ENCODE measurements at regions not wholly inside any gene's neighbourhood (a gene's known extent, or its start where the extent isn't known, plus 50 kb on each side); places are given as distances from the start of the nearest gene placed in this dataset.
"Not testable (repeated sequence)": the region's sequence is repeated elsewhere in the genome, so short reads cannot be mapped to it uniquely, and the experiment has no call there.

- ATAC-seq; in situ Hi-C loops (cut with MboI); CTCF ChIA-PET (ENCODE audit: low intra/inter-chr PET ratio); H3K36me3 ChIP-seq (ENCODE audit: control insufficient read depth, insufficient read depth, low read length); H4K20me1 ChIP-seq (replicated peaks; ENCODE audit: control insufficient read depth, insufficient read depth, low read length); H3K9me3 ChIP-seq (replicated peaks; ENCODE audit: control insufficient read depth, insufficient read depth, low read depth, low read length); H3K27me3 ChIP-seq (ENCODE audit: control insufficient read depth in 2 of 2, insufficient read depth in 2 of 2, low read length in 2 of 2); H3K4me1 ChIP-seq (replicated peaks in 1 of 2; ENCODE audit: control insufficient read depth in 2 of 2, insufficient read depth in 2 of 2, low read length in 2 of 2); DNase-seq (ENCODE audit: extremely low read depth in 1 of 4, low spot score in 3 of 4); H3K4me2 ChIP-seq (ENCODE audit: insufficient read depth, low read length); FAIRE-seq; BruUV-seq (replicated peaks); H3K27ac ChIP-seq (ENCODE audit: extremely low read depth, low read depth, low read length); intact Hi-C loops (cut with micrococcal nuclease); H3K4me3 ChIP-seq; H3K9me1 ChIP-seq (ENCODE audit: control insufficient read depth, insufficient read depth, low read length); POLR2A ChIA-PET; H2AFZ ChIP-seq (ENCODE audit: low read depth, low read length); H3K9ac ChIP-seq (ENCODE audit: insufficient read depth in 1 of 2, low read depth in 2 of 2, low read length in 2 of 2); H3K79me2 ChIP-seq (ENCODE audit: control insufficient read depth, insufficient read depth, low read length): not testable (repeated sequence)
- WGBS (ENCODE audit: insufficient coverage, low coverage, missing lambda C conversion rate) = 2% methylated on average over 10 of the region's 10 CpGs
Observed at GRCh38 chr5:156089955-156090940, 236.7 kb upstream of the SGCD start.

- Histone ChIP-seq H3K4me1 (replicated peaks in 1 of 2; ENCODE audit: control insufficient read depth in 2 of 2, insufficient read depth in 2 of 2, low read length in 2 of 2) (no peaks in the 10 kb centered on the region), H3K27me3 (ENCODE audit: control insufficient read depth in 2 of 2, insufficient read depth in 2 of 2, low read length in 2 of 2) (no peaks in the 10 kb centered on the region), H3K4me3 (no peak overlapping the region), H3K79me2 (ENCODE audit: control insufficient read depth, insufficient read depth, low read length) (no peaks in the 10 kb centered on the region), H3K4me2 (ENCODE audit: insufficient read depth, low read length) (no peak overlapping the region), H3K9ac (ENCODE audit: insufficient read depth in 1 of 2, low read depth in 2 of 2, low read length in 2 of 2) (no peak overlapping the region), H3K36me3 (ENCODE audit: control insufficient read depth, insufficient read depth, low read length) (no peaks in the 10 kb centered on the region), H3K9me1 (ENCODE audit: control insufficient read depth, insufficient read depth, low read length) (no peaks in the 10 kb centered on the region), H3K27ac (ENCODE audit: extremely low read depth, low read depth, low read length) (no peak overlapping the region), H4K20me1 (replicated peaks; ENCODE audit: control insufficient read depth, insufficient read depth, low read length) (no peaks in the 10 kb centered on the region), H2AFZ (ENCODE audit: low read depth, low read length) (no peak overlapping the region), H3K9me3 (replicated peaks; ENCODE audit: control insufficient read depth, insufficient read depth, low read depth, low read length) (no peaks in the 10 kb centered on the region)
- ChIA-PET CTCF (ENCODE audit: low intra/inter-chr PET ratio) (no interaction called here), POLR2A (no interaction called here)
- no TSS peak for BruUV-seq (replicated peaks)
- in situ Hi-C loops (cut with MboI) (no loop called here), intact Hi-C loops (cut with micrococcal nuclease) (no loop called here)
- DNase-seq (ENCODE audit: extremely low read depth in 1 of 4, low spot score in 3 of 4) (no peak), FAIRE-seq (no peak), ATAC-seq (no peak)
- WGBS (ENCODE audit: insufficient coverage, low coverage, missing lambda C conversion rate) = 6% methylated on average over 2 of the region's 2 CpGs
- TF ChIP-seq TCF3 (CRISPR knock-in tag; IDR thresholded peaks at IDR 0.05) (no peak), HMG20A (CRISPR knock-in tag; conservative IDR thresholded peaks at IDR 0.05) (no peak), ZNF134 (CRISPR knock-in tag; conservative IDR thresholded peaks at IDR 0.05) (no peak), MXI1 (IDR thresholded peaks at IDR 0.05; ENCODE audit: low read depth, low read length) (no peak), BRF2 (IDR thresholded peaks at IDR 0.05; ENCODE audit: borderline replicate concordance, insufficient read depth, insufficient read length) (no peak), JUND (IDR thresholded peaks at IDR 0.05; ENCODE audit: borderline replicate concordance, low read depth, low read length) (no peak), JUND (tag; IDR thresholded peaks at IDR 0.05; ENCODE audit: borderline replicate concordance, low read depth, low read length) (no peak), RHOXF2B (CRISPR knock-in tag; conservative IDR thresholded peaks at IDR 0.05) (no peak), TRIM24 (IDR thresholded peaks at IDR 0.05) (no peak), RBM15 (IDR thresholded peaks at IDR 0.05; ENCODE audit: insufficient read depth, low read length) (no peak), IFI16 (CRISPR knock-in tag; IDR thresholded peaks at IDR 0.05) (no peak), POU5F1 (IDR thresholded peaks at IDR 0.05; ENCODE audit: borderline replicate concordance, low read depth, low read length, partially characterized antibody) (no peak), ARNT (IDR thresholded peaks at IDR 0.05) (no peak), ZNF398 (CRISPR knock-in tag; IDR thresholded peaks at IDR 0.05) (no peak)
Observed at GRCh38 chr5:156093024-156093423, 233.9 kb upstream of the SGCD start.
